ENCODE measurements at regions not wholly inside any gene's neighbourhood (a gene's known extent, or its start where the extent isn't known, plus 50 kb on each side); places are given as distances from the start of the nearest gene placed in this dataset.

DNA sequence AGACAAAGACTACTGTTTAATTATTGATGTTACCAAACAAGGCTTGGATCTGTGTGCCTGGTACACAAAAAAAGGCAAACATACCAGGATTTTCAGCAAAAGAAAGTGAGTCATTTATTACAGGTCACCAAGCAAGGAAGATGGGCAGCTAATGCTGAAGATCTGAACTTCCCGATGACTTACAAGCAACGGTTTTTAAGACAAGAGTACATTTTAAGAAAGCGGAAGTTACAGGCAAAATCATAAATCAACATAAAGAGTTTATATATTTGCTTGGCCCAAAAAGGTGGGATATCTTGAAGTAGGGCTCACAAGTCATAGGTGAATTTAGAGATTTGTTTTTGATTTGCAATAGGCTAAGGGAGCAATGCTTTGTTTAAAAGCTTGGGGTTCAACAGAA, 125.4 kb upstream of the SPATA16 start:
- DNase-seq (ENCODE audit: low read depth) = no peak
- H3K4me3 ChIP-seq (ENCODE audit: control insufficient read depth, low read depth, low read length) = no peak overlapping the region
- TF ChIP-seq CTCF (IDR thresholded peaks at IDR 0.05; ENCODE audit: control insufficient read depth, insufficient read depth, low read depth, low read length, missing control alignments) = no peak

DNA sequence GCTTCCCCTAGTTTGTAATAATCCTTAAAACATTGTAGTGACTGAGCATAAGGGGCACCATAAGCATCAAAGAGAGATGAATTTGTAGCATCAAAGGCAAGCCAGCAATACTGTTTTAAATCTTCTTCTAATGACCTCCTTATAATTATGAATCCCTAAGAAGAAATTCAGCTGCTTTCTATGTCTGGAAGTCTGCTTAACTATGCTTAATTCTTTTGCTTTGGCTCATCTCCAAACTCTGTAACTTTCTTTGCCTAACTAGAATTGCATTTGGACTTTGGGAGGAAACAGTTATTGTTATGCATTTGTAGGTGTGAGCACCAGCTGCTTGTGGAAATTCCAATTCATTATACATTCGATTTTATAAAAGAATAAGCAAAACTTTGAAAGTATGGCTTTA, 117.7 kb upstream of the SPATA16 start:
- TF ChIP-seq CTCF (IDR thresholded peaks at IDR 0.05; ENCODE audit: control insufficient read depth, insufficient read depth, low read depth, low read length, missing control alignments) = no peak
- DNase-seq (ENCODE audit: low read depth) = no peak
- H3K4me3 ChIP-seq (ENCODE audit: control insufficient read depth, low read depth, low read length) = no peak overlapping the region

GRCh38 chr3:173257797-173258196, 116.8 kb upstream of the SPATA16 start:
- no peak overlapping the region for H3K4me3 ChIP-seq (ENCODE audit: control insufficient read depth, low read depth, low read length)
- no peak for TF ChIP-seq CTCF (IDR thresholded peaks at IDR 0.05; ENCODE audit: control insufficient read depth, insufficient read depth, low read depth, low read length, missing control alignments)
- DNase-seq (ENCODE audit: low read depth) = no peak

GRCh38 chr3:173255555-173255954, 114.5 kb upstream of the SPATA16 start:
- no peak for DNase-seq (ENCODE audit: low read depth)

GRCh38 chr3:173253471-173253870, 112.4 kb upstream of the SPATA16 start:
- no peak for TF ChIP-seq CTCF (IDR thresholded peaks at IDR 0.05; ENCODE audit: control insufficient read depth, insufficient read depth, low read depth, low read length, missing control alignments)
- no peak overlapping the region for H3K4me3 ChIP-seq (ENCODE audit: control insufficient read depth, low read depth, low read length)
- no peak for DNase-seq (ENCODE audit: low read depth)

More at GRCh38 chr3:173255555-173255954, 114.5 kb upstream of the SPATA16 start:
- no peak overlapping the region for H3K4me3 ChIP-seq (ENCODE audit: control insufficient read depth, low read depth, low read length)
- no peak for TF ChIP-seq CTCF (IDR thresholded peaks at IDR 0.05; ENCODE audit: control insufficient read depth, insufficient read depth, low read depth, low read length, missing control alignments)

DNA sequence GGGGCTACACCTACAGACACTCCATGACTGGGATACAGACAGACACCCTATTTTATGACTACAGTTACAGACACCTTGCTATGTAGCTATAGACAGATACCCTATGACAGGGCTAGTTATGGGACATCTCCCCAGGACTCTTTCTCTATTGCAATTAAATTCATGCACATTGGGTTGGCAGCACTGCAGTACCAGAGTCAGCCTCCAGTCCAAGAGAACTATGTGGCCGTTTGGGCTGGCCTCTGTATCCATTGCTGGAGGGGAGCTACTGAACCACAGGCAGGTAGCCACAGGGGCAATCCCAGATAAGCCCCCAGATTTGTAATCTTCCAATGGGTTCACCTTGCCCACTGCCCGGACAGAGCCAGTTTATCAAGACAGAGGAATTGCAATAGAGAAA, 108.4 kb upstream of the SPATA16 start:
- H3K4me3 ChIP-seq (ENCODE audit: control insufficient read depth, low read depth, low read length) = no peak overlapping the region
- no peak for DNase-seq (ENCODE audit: low read depth)
- TF ChIP-seq CTCF (IDR thresholded peaks at IDR 0.05; ENCODE audit: control insufficient read depth, insufficient read depth, low read depth, low read length, missing control alignments) = no peak

- H3K4me3 ChIP-seq (ENCODE audit: control insufficient read depth, low read depth, low read length) = no peak overlapping the region
- TF ChIP-seq CTCF (IDR thresholded peaks at IDR 0.05; ENCODE audit: control insufficient read depth, insufficient read depth, low read depth, low read length, missing control alignments) = no peak
- no peak for DNase-seq (ENCODE audit: low read depth)
These were observed 100.7 kb upstream of the SPATA16 start for GRCh38 chr3:173241727-173242126.

Measured in AG09309 (cell line).